ENCODE measurements at regions not wholly inside any gene's neighbourhood (a gene's known extent, or its start where the extent isn't known, plus 50 kb on each side); places are given as distances from the start of the nearest gene placed in this dataset.

DNA sequence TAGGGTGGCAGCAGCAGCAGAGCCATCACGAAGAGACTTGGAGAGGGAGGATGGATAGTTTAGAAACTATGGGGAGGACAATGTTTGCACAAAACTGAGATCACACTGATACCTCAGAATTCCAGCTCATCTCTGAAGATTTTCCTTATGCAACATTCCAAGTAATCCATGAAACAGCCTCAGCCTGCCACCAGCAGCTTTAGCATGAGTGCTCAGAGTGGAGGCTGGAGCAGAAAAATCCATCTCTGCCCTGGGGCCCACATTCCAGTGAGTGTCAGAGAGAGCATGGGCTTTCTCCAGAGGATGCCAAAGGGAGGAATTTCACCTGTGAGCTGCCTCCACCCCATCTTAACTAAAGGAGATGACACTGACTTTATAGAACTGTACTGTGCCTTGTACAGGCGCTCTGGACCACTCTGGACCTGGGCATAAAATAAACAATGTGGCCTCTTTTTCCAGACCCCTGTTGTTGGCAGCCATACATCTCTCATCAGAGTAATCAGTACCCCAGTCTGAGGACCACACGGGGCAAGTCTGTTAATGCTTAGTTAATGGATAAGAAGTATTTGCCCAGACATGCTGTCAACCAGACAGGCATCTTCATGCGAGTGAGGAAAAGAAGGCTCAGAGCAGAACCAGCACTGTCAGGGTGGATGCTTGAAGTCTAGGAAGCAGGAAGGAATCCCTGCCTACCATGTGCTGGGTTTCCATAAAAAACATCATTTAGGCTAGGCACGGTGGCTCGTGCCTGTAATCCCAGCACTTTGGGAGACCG is 440.9 kb downstream of the ENC1 start:
- CTCF ChIA-PET: no interaction called here
- POLR2A ChIA-PET: no interaction called here
- DNase-seq: peak; percentile 29 to 52
- Histone ChIP-seq H3K27me3 (replicated peaks; ENCODE audit: control insufficient read depth, insufficient read depth, low read length) (no peaks in the 10 kb centered on the region), H3K36me3 (ENCODE audit: control insufficient read depth, insufficient read depth, low read length) (no peaks in the 10 kb centered on the region), H3K9me3 (no peaks in the 10 kb centered on the region), H3K4me3 (ENCODE audit: low read depth, low read length) (no peak overlapping the region), H3K4me1 (peaks cover 4% of the 10 kb centered on the region; the same call in 1 of the 2 replicates)
- intact Hi-C loops (cut with micrococcal nuclease; ENCODE audit: unreplicated experiment): no loop called here
- H3K27ac Mint-ChIP-seq (ENCODE audit: unreplicated experiment): no peak overlapping the region
- H3K4me1 Mint-ChIP-seq (ENCODE audit: low read depth, unreplicated experiment): no peaks in the 10 kb centered on the region
- no peaks in the 10 kb centered on the region for H3K27me3 Mint-ChIP-seq (ENCODE audit: insufficient read depth, unreplicated experiment)
- no peaks in the 10 kb centered on the region for H3K36me3 Mint-ChIP-seq (ENCODE audit: insufficient read depth, unreplicated experiment)
- H3K9me3 Mint-ChIP-seq (ENCODE audit: unreplicated experiment): no peaks in the 10 kb centered on the region
- H3K4me3 Mint-ChIP-seq (ENCODE audit: unreplicated experiment): no peak overlapping the region
- TF ChIP-seq, protein P1, sequence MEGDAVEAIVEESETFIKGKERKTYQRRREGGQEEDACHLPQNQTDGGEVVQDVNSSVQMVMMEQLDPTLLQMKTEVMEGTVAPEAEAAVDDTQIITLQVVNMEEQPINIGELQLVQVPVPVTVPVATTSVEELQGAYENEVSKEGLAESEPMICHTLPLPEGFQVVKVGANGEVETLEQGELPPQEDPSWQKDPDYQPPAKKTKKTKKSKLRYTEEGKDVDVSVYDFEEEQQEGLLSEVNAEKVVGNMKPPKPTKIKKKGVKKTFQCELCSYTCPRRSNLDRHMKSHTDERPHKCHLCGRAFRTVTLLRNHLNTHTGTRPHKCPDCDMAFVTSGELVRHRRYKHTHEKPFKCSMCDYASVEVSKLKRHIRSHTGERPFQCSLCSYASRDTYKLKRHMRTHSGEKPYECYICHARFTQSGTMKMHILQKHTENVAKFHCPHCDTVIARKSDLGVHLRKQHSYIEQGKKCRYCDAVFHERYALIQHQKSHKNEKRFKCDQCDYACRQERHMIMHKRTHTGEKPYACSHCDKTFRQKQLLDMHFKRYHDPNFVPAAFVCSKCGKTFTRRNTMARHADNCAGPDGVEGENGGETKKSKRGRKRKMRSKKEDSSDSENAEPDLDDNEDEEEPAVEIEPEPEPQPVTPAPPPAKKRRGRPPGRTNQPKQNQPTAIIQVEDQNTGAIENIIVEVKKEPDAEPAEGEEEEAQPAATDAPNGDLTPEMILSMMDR (IDR thresholded peaks at IDR 0.05; ENCODE audit: insufficient read depth in 1 of 2, low read depth in 1 of 2, low read length in 1 of 2, severe bottlenecking in 1 of 2, unreplicated experiment in 1 of 2): no peak
- BruUV-seq (replicated peaks): no TSS peak

- no peak for DNase-seq
- BruUV-seq (replicated peaks): no TSS peak
- peaks cover 4% of the 10 kb centered on the region; the same call in 1 of the 2 replicates for H3K4me1 ChIP-seq
- H3K4me3 ChIP-seq (ENCODE audit: low read depth, low read length): no peak overlapping the region
- no peaks in the 10 kb centered on the region for H3K27me3 ChIP-seq (replicated peaks; ENCODE audit: control insufficient read depth, insufficient read depth, low read length)
- H3K36me3 ChIP-seq (ENCODE audit: control insufficient read depth, insufficient read depth, low read length): no peaks in the 10 kb centered on the region
- CTCF ChIA-PET: no interaction called here
- H3K9me3 Mint-ChIP-seq (ENCODE audit: unreplicated experiment): no peaks in the 10 kb centered on the region
- H3K27me3 Mint-ChIP-seq (ENCODE audit: insufficient read depth, unreplicated experiment): no peaks in the 10 kb centered on the region
- POLR2A ChIA-PET: no interaction called here
- no peaks in the 10 kb centered on the region for H3K36me3 Mint-ChIP-seq (ENCODE audit: insufficient read depth, unreplicated experiment)
- H3K27ac Mint-ChIP-seq (ENCODE audit: unreplicated experiment): no peak overlapping the region
- intact Hi-C loops (cut with micrococcal nuclease; ENCODE audit: unreplicated experiment): no loop called here
- no peak overlapping the region for H3K4me3 Mint-ChIP-seq (ENCODE audit: unreplicated experiment)
- H3K9me3 ChIP-seq: no peaks in the 10 kb centered on the region
- TF ChIP-seq, protein P1 (IDR thresholded peaks at IDR 0.05; ENCODE audit: insufficient read depth in 1 of 2, low read depth in 1 of 2, low read length in 1 of 2, severe bottlenecking in 1 of 2, unreplicated experiment in 1 of 2): no peak
- H3K4me1 Mint-ChIP-seq (ENCODE audit: low read depth, unreplicated experiment): no peaks in the 10 kb centered on the region
Observed at GRCh38 chr5:74199005-74199404, 441.5 kb downstream of the ENC1 start.

DNA sequence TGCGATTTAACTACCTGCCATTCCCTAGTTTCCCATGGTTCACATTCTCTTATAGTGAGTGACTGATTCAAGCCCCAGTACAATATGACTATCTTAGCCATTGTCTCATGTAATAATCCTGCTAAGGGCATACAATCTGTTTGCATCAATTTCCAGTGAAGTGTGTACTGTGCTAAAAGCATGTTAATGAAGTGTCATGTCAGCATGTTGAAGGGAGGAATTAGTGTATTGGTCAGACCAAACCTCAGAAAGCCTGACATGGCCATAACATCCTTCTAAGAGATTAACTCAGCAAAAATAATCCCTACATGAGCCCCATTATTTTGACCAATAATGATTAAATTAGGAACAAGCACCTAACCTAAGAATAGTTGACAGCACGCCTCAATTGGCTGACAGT is 442.4 kb downstream of the ENC1 start:
- Histone ChIP-seq H3K4me3 (ENCODE audit: low read depth, low read length) (no peak overlapping the region), H3K36me3 (ENCODE audit: control insufficient read depth, insufficient read depth, low read length) (no peaks in the 10 kb centered on the region), H3K27me3 (replicated peaks; ENCODE audit: control insufficient read depth, insufficient read depth, low read length) (no peaks in the 10 kb centered on the region), H3K9me3 (no peaks in the 10 kb centered on the region), H3K4me1 (peaks cover 4% of the 10 kb centered on the region; the same call in 1 of the 2 replicates)
- POLR2A ChIA-PET: no interaction called here
- intact Hi-C loops (cut with micrococcal nuclease; ENCODE audit: unreplicated experiment): no loop called here
- no TSS peak for BruUV-seq (replicated peaks)
- no peaks in the 10 kb centered on the region for H3K36me3 Mint-ChIP-seq (ENCODE audit: insufficient read depth, unreplicated experiment)
- no peaks in the 10 kb centered on the region for H3K27me3 Mint-ChIP-seq (ENCODE audit: insufficient read depth, unreplicated experiment)
- TF ChIP-seq, protein P1 (IDR thresholded peaks at IDR 0.05; ENCODE audit: insufficient read depth in 1 of 2, low read depth in 1 of 2, low read length in 1 of 2, severe bottlenecking in 1 of 2, unreplicated experiment in 1 of 2): no peak
- no peak for DNase-seq
- no peaks in the 10 kb centered on the region for H3K9me3 Mint-ChIP-seq (ENCODE audit: unreplicated experiment)
- H3K27ac Mint-ChIP-seq (ENCODE audit: unreplicated experiment): no peak overlapping the region
- H3K4me3 Mint-ChIP-seq (ENCODE audit: unreplicated experiment): no peak overlapping the region
- H3K4me1 Mint-ChIP-seq (ENCODE audit: low read depth, unreplicated experiment): no peaks in the 10 kb centered on the region
- CTCF ChIA-PET: no interaction called here
